HG03469 (cell line): ENCODE measurements at regions not wholly inside any gene's neighbourhood (a gene's known extent, or its start where the extent isn't known, plus 50 kb on each side); places are given as distances from the start of the nearest gene placed in this dataset.
"Not testable (repeated sequence)": the region's sequence is repeated elsewhere in the genome, so short reads cannot be mapped to it uniquely, and the experiment has no call there.

ENCODE experiments used
- ATAC-seq: cut with Tn5 transposase; IDR thresholded peaks from one replicate; pipeline ENCODE4 v1.9.1; 2021; ENCODE audit warnings: mild to moderate bottlenecking, moderate library complexity, moderate number of reproducible peaks; ENCODE audit not compliant: unreplicated experiment

GRCh38 chr9:40909821-40910220, 218.7 kb downstream of the FOXD4L6 start:
- no peak for ATAC-seq

GRCh38 chr9:40909111-40909510, 219.4 kb downstream of the FOXD4L6 start:
- ATAC-seq: not testable (repeated sequence)

GRCh38 chr9:40907657-40908624, 220.5 kb downstream of the FOXD4L6 start:
- ATAC-seq: no peak

- ATAC-seq: not testable (repeated sequence)
These were observed 221.6 kb downstream of the FOXD4L6 start for GRCh38 chr9:40906879-40907278.

- not testable (repeated sequence) for ATAC-seq
These were observed 236.2 kb downstream of the FOXD4L6 start for GRCh38 chr9:40892315-40892714.

- not testable (repeated sequence) for ATAC-seq
These were observed 242.6 kb downstream of the FOXD4L6 start for GRCh38 chr9:40885858-40886257.

GRCh38 chr9:40884902-40885490, 243.5 kb downstream of the FOXD4L6 start:
- ATAC-seq: not testable (repeated sequence)

- ATAC-seq: no peak
These were observed 244.2 kb downstream of the FOXD4L6 start for GRCh38 chr9:40884072-40884901.

GRCh38 chr9:40883423-40884071, 244.9 kb downstream of the FOXD4L6 start:
- not testable (repeated sequence) for ATAC-seq

GRCh38 chr9:40873753-40874295, 254.7 kb downstream of the FOXD4L6 start:
- ATAC-seq: not testable (repeated sequence)

- ATAC-seq: not testable (repeated sequence)
These were observed 260.0 kb downstream of the FOXD4L6 start for GRCh38 chr9:40868437-40868836.
